WTC11 (cell line): ENCODE measurements at regions not wholly inside any gene's neighbourhood (a gene's known extent, or its start where the extent isn't known, plus 50 kb on each side); places are given as distances from the start of the nearest gene placed in this dataset.

Source experiments
- ATAC-seq: fragments of 200-7000 bp; cut with Tn5 transposase; 2 replicates; pipeline ENCODE4 v1.10.0; 2021; ENCODE audit warnings: mild to moderate bottlenecking, moderate library complexity
- CTCF ChIA-PET: fragments of 300-600 bp; sonication (Branson Sonifier 250); formaldehyde crosslinking; loops from one replicate; lab custom pipeline; 2021; ENCODE audit warnings: antibody characterized with exemption; lab: Charles Lee
- POLR2A ChIA-PET: fragments of 350-600 bp; sonication (Branson Sonifier 250); formaldehyde crosslinking; loops from one replicate; lab custom pipeline; 2021; ENCODE audit warnings: antibody characterized with exemption; lab: Charles Lee
- DNase-seq: peaks from one replicate; pipeline ENCODE4 v3.0.0; 2021; ENCODE audit warnings: low spot score
- H3K27ac Mint-ChIP-seq: 2 replicates; pipeline ENCODE4 v1.8.0; 2021; ENCODE audit warnings: mixed read lengths
- H3K27me3 Mint-ChIP-seq: 2 replicates; pipeline ENCODE4 v1.8.0; 2021; ENCODE audit warnings: low read depth, mild to moderate bottlenecking, moderate library complexity, mixed read lengths
- H3K36me3 Mint-ChIP-seq: 2 replicates; pipeline ENCODE4 v1.8.0; 2021; ENCODE audit warnings: mixed read lengths
- H3K4me1 Mint-ChIP-seq: 2 replicates; pipeline ENCODE4 v1.8.0; 2022; ENCODE audit warnings: mixed read lengths
- H3K4me3 Mint-ChIP-seq: 2 replicates; pipeline ENCODE4 v1.8.0; 2021; ENCODE audit warnings: mild to moderate bottlenecking, moderate library complexity, mixed read lengths
- H3K9me3 Mint-ChIP-seq: 2 replicates; pipeline ENCODE4 v1.8.0; 2021; ENCODE audit warnings: mixed read lengths
- CREM ChIP-seq: sonication (generic); formaldehyde crosslinking; IDR thresholded peaks from 2 replicates; pipeline ENCODE4 v1.8.1; 2022; ENCODE audit warnings: mild to moderate bottlenecking, missing genetic modification reagents, moderate library complexity
- ETV6 ChIP-seq: sonication (generic); formaldehyde crosslinking; IDR thresholded peaks from 2 replicates; pipeline ENCODE4 v1.8.1; 2022; ENCODE audit warnings: mild to moderate bottlenecking, missing genetic modification reagents
- FOXP1 ChIP-seq: sonication (generic); formaldehyde crosslinking; IDR thresholded peaks from 2 replicates; pipeline ENCODE4 v1.8.0; 2022; ENCODE audit warnings: missing genetic modification reagents, mild to moderate bottlenecking, moderate library complexity, borderline replicate concordance
- GRHL2 ChIP-seq: fragments of 250-450 bp; sonication (Bioruptor Pico); IDR thresholded peaks from 2 replicates; pipeline ENCODE4 v1.8.0; 2022; ENCODE audit warnings: mild to moderate bottlenecking, moderate library complexity; ENCODE audit not compliant: insufficient replicate concordance, severe bottlenecking
- HMGA2 ChIP-seq: fragments of 250-450 bp; sonication (Bioruptor Pico); IDR thresholded peaks from 2 replicates; pipeline ENCODE4 v1.4.0; 2021; ENCODE audit warnings: mild to moderate bottlenecking, moderate library complexity
- JUN ChIP-seq: sonication (generic); formaldehyde crosslinking; IDR thresholded peaks from 2 replicates; pipeline ENCODE4 v1.8.0; 2023; ENCODE audit warnings: mild to moderate bottlenecking, missing genetic modification reagents
- NFYB ChIP-seq: sonication (generic); formaldehyde crosslinking; conservative IDR thresholded peaks from 2 replicates; pipeline ENCODE4 v1.8.0; 2022; ENCODE audit warnings: low read depth, missing genetic modification reagents
- RELA ChIP-seq: sonication (generic); formaldehyde crosslinking; IDR thresholded peaks from 2 replicates; pipeline ENCODE4 v1.8.1; 2022; ENCODE audit warnings: missing genetic modification reagents, mild to moderate bottlenecking, borderline replicate concordance
- TEAD4 ChIP-seq: sonication (generic); formaldehyde crosslinking; IDR thresholded peaks from 2 replicates; pipeline ENCODE4 v1.8.0; 2022; ENCODE audit warnings: mild to moderate bottlenecking, missing genetic modification reagents
- TP53 ChIP-seq: sonication (generic); formaldehyde crosslinking; IDR thresholded peaks from 2 replicates; pipeline ENCODE4 v1.8.1; 2023; ENCODE audit warnings: mild to moderate bottlenecking, missing genetic modification reagents
- ZBTB21 ChIP-seq: sonication (generic); formaldehyde crosslinking; IDR thresholded peaks from 2 replicates; pipeline ENCODE4 v1.8.1; 2023; ENCODE audit warnings: mild to moderate bottlenecking, missing genetic modification reagents, borderline replicate concordance
- ZNF121 ChIP-seq: sonication (generic); formaldehyde crosslinking; IDR thresholded peaks from 2 replicates; pipeline ENCODE4 v1.8.0; 2023; ENCODE audit warnings: missing genetic modification reagents
- ZNF138 ChIP-seq: sonication (generic); formaldehyde crosslinking; conservative IDR thresholded peaks from 2 replicates; pipeline ENCODE4 v1.8.1; 2022; ENCODE audit warnings: mild to moderate bottlenecking, moderate library complexity, missing genetic modification reagents
- ZNF263 ChIP-seq: sonication (generic); formaldehyde crosslinking; IDR thresholded peaks from 2 replicates; pipeline ENCODE4 v1.8.1; 2022; ENCODE audit warnings: low read depth, mild to moderate bottlenecking, moderate library complexity, missing genetic modification reagents
- ZNF423 ChIP-seq: fragments of 250-450 bp; sonication (Bioruptor Pico); IDR thresholded peaks from 2 replicates; pipeline ENCODE4 v2.1.2; 2022; ENCODE audit warnings: mild to moderate bottlenecking, moderate library complexity
- TF ChIP-seq, protein P1 (sequence below): fragments of 200-600 bp; IDR thresholded peaks from 2 replicates; pipeline ENCODE4 v1.8.0; 2022; ENCODE audit warnings: antibody characterized with exemption
- TF ChIP-seq, protein P2 (sequence below): fragments of 250-450 bp; sonication (Bioruptor Pico); IDR thresholded peaks from 2 replicates; pipeline ENCODE4 v1.8.0; 2021; ENCODE audit warnings: mild to moderate bottlenecking
- TF ChIP-seq, protein P3 (sequence below): sonication (generic); formaldehyde crosslinking; IDR thresholded peaks from 2 replicates; pipeline ENCODE4 v1.8.0; 2022; ENCODE audit warnings: mild to moderate bottlenecking, missing genetic modification reagents
- TF ChIP-seq, protein P4 (sequence below): sonication (generic); formaldehyde crosslinking; IDR thresholded peaks from 2 replicates; pipeline ENCODE4 v1.8.1; 2022; ENCODE audit warnings: missing genetic modification reagents, borderline replicate concordance
- TF ChIP-seq, protein P5 (sequence below): fragments of 250-450 bp; sonication (Bioruptor Pico); IDR thresholded peaks from 2 replicates; pipeline ENCODE4 v1.9.0; 2021; ENCODE audit warnings: mild to moderate bottlenecking
- TF ChIP-seq, protein P6 (sequence below): sonication (generic); formaldehyde crosslinking; IDR thresholded peaks from 2 replicates; pipeline ENCODE4 v1.8.1; 2023; ENCODE audit warnings: mild to moderate bottlenecking, moderate library complexity, missing genetic modification reagents

DNA sequence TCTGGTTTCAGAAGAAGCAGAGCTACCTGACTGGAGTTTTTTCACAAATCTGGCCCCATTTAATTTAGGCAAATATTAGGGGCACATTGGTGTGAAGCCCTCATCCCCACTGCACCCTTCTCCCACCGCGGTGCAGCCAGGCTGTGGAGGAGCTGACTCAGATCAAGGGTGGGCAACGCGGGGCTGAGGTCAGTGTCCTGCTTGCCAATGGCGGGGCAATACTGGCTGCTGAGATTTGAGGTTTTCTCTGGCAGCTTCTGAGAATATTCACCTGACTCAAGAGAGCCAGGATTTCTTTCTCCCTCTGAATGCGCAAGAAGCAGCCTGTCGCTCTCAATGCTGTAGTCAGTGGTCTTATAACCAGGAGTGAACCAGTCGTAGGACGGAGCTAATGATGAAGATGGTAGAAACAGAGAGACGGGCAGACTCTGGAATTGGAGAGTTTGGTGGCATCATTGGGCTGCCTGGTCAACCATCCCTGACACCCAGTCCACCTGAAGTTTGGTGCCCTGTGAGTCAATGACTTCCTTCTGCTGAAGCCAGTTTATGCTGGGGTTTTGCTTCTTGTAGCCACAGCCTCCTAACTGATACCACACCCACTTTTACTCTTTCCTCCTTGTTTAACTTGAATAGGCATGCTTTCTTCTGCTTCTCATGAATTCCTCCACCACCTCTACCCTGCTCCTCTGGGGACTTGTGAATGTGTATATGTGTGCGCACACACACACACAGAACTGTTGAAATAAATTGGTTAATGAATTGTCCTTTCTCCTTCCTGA is 123.7 kb upstream of the CTBP2 start (continued):
- TF ChIP-seq, protein P1, sequence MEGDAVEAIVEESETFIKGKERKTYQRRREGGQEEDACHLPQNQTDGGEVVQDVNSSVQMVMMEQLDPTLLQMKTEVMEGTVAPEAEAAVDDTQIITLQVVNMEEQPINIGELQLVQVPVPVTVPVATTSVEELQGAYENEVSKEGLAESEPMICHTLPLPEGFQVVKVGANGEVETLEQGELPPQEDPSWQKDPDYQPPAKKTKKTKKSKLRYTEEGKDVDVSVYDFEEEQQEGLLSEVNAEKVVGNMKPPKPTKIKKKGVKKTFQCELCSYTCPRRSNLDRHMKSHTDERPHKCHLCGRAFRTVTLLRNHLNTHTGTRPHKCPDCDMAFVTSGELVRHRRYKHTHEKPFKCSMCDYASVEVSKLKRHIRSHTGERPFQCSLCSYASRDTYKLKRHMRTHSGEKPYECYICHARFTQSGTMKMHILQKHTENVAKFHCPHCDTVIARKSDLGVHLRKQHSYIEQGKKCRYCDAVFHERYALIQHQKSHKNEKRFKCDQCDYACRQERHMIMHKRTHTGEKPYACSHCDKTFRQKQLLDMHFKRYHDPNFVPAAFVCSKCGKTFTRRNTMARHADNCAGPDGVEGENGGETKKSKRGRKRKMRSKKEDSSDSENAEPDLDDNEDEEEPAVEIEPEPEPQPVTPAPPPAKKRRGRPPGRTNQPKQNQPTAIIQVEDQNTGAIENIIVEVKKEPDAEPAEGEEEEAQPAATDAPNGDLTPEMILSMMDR = no peak
- TF ChIP-seq CREM (CRISPR knock-in tag) = no peak

DNA sequence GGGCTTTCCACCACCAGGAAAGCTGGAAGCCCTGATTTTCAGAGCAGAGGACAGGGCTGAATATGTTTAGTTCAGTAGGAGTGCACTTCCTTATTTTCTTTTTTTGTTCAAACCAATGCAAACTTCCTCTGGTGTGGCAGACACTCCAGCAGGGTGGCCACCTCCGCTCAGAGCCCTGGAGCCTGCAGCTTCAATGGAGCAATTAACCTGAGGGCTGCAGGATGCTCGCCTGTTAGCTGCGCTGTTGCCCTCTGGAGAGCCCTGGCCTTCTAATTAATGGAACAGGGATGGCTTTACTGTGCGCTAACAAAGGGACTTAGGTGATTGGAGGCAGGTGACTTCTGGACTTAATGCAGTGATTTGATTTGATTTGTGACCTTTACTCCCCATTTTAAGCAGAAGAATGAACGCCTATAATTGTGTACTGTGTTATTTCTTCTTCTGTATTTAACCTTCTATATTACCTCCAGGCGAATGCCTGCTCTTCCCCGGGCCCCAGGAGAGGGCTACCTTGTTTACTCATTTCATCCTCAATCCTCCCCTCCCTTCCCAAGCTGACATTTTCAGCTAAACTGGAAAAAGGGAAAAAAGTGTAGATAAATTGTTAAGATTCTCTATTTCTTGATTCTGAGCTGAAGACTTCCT is 123.0 kb upstream of the CTBP2 start:
- ChIA-PET CTCF (interaction anchor here (0.6 to 1.1 kb wide), 2 partner anchors 60 to 235 kb away, joined by 3 read pairs; no protein-coding TSS in a partner anchor), POLR2A (no interaction called here)
- peaks cover 6% of the 10 kb centered on the region for H3K4me1 Mint-ChIP-seq
- H3K36me3 Mint-ChIP-seq = peaks cover 5% of the 10 kb centered on the region
- H3K9me3 Mint-ChIP-seq = peaks cover 12% of the 10 kb centered on the region
- H3K27me3 Mint-ChIP-seq = peaks cover 27% of the 10 kb centered on the region
- peak; percentile 82 for ATAC-seq
- no peak overlapping the region for H3K4me3 Mint-ChIP-seq
- TF ChIP-seq, protein P2, sequence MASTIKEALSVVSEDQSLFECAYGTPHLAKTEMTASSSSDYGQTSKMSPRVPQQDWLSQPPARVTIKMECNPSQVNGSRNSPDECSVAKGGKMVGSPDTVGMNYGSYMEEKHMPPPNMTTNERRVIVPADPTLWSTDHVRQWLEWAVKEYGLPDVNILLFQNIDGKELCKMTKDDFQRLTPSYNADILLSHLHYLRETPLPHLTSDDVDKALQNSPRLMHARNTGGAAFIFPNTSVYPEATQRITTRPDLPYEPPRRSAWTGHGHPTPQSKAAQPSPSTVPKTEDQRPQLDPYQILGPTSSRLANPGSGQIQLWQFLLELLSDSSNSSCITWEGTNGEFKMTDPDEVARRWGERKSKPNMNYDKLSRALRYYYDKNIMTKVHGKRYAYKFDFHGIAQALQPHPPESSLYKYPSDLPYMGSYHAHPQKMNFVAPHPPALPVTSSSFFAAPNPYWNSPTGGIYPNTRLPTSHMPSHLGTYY (CRISPR knock-in tag) = no peak
- TF ChIP-seq ZBTB21 (no peak), ZNF138 (no peak), ETV6 (CRISPR knock-in tag) (no peak), JUN (CRISPR knock-in tag) (no peak), ZNF121 (CRISPR knock-in tag) (no peak), ZNF263 (no peak), NFYB (CRISPR knock-in tag) (no peak), GRHL2 (CRISPR knock-in tag) (no peak), ZNF423 (no peak), HMGA2 (CRISPR knock-in tag) (no peak), TEAD4 (CRISPR knock-in tag) (no peak), RELA (CRISPR knock-in tag) (no peak), TP53 (CRISPR knock-in tag) (no peak), FOXP1 (CRISPR knock-in tag) (no peak)
- TF ChIP-seq, protein P3, sequence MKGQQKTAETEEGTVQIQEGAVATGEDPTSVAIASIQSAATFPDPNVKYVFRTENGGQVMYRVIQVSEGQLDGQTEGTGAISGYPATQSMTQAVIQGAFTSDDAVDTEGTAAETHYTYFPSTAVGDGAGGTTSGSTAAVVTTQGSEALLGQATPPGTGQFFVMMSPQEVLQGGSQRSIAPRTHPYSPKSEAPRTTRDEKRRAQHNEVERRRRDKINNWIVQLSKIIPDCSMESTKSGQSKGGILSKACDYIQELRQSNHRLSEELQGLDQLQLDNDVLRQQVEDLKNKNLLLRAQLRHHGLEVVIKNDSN = no peak
- TF ChIP-seq, protein P4, sequence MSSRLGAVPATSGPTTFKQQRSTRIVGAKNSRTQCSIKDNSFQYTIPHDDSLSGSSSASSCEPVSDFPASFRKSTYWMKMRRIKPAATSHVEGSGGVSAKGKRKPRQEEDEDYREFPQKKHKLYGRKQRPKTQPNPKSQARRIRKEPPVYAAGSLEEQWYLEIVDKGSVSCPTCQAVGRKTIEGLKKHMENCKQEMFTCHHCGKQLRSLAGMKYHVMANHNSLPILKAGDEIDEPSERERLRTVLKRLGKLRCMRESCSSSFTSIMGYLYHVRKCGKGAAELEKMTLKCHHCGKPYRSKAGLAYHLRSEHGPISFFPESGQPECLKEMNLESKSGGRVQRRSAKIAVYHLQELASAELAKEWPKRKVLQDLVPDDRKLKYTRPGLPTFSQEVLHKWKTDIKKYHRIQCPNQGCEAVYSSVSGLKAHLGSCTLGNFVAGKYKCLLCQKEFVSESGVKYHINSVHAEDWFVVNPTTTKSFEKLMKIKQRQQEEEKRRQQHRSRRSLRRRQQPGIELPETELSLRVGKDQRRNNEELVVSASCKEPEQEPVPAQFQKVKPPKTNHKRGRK (CRISPR knock-in tag) = no peak
- TF ChIP-seq, protein P5, sequence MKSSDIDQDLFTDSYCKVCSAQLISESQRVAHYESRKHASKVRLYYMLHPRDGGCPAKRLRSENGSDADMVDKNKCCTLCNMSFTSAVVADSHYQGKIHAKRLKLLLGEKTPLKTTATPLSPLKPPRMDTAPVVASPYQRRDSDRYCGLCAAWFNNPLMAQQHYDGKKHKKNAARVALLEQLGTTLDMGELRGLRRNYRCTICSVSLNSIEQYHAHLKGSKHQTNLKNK = no peak
- TF ChIP-seq, protein P6, sequence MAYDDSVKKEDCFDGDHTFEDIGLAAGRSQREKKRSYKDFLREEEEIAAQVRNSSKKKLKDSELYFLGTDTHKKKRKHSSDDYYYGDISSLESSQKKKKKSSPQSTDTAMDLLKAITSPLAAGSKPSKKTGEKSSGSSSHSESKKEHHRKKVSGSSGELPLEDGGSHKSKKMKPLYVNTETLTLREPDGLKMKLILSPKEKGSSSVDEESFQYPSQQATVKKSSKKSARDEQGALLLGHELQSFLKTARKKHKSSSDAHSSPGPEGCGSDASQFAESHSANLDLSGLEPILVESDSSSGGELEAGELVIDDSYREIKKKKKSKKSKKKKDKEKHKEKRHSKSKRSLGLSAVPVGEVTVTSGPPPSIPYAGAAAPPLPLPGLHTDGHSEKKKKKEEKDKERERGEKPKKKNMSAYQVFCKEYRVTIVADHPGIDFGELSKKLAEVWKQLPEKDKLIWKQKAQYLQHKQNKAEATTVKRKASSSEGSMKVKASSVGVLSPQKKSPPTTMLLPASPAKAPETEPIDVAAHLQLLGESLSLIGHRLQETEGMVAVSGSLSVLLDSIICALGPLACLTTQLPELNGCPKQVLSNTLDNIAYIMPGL (CRISPR knock-in tag) = no peak
- TF ChIP-seq, all 79 proteins: peak for 0
- DNase-seq = no peak
- H3K27ac Mint-ChIP-seq = no peak overlapping the region
